IMR-90 (cell line): ENCODE measurements at regions not wholly inside any gene's neighbourhood (a gene's known extent, or its start where the extent isn't known, plus 50 kb on each side); places are given as distances from the start of the nearest gene placed in this dataset.
A peak's percentile ranks its signal among the peaks of the same experiment; 100 is the strongest.

Experiments
- ATAC-seq: fragments of 200-7000 bp; cut with Tn5 transposase; 2 replicates; pipeline ENCODE4 v1.9.1; 2020; ENCODE audit warnings: low read depth, mild to moderate bottlenecking, moderate library complexity
- BruUV-seq: library from RNA; stranded (reverse); fragments of 400-500 nt; replicated peaks from 2 replicates; lab custom pipeline; 2021; lab: Mats Ljungman, UMichigan
- CTCF ChIA-PET: fragments of 300-600 bp; formaldehyde crosslinking; extraction: SDS; loops from one replicate; lab custom pipeline; 2021; ENCODE audit warnings: antibody characterized with exemption; lab: Yijun Ruan, JAX
- POLR2A ChIA-PET: fragments of 300-600 bp; sonication (Branson Sonifier 250); formaldehyde crosslinking; loops from one replicate; lab custom pipeline; 2022; ENCODE audit warnings: antibody characterized with exemption; ENCODE audit not compliant: unreplicated experiment; lab: Charles Lee
- DNase-seq: peaks from one replicate; pipeline ENCODE4 v3.0.0; 2013
- H2AFZ ChIP-seq: replicated peaks from 2 replicates; pipeline ENCODE3; 2013; ENCODE audit warnings: low read length, mild to moderate bottlenecking; ENCODE audit not compliant: poor library complexity
- H2AK5ac ChIP-seq: 2 replicates; pipeline ENCODE4 v1.6.1; 2013; ENCODE audit warnings: low read depth, low read length, inconsistent platforms
- H2AK9ac ChIP-seq: replicated peaks from 2 replicates; pipeline ENCODE3; 2013; ENCODE audit warnings: mild to moderate bottlenecking, low read depth, low read length, moderate library complexity; ENCODE audit not compliant: poor library complexity
- H2BK120ac ChIP-seq: 2 replicates; pipeline ENCODE4 v1.6.1; 2013; ENCODE audit warnings: low read depth, low read length, inconsistent platforms
- H2BK15ac ChIP-seq: 3 replicates; pipeline ENCODE4 v1.6.1; 2013; ENCODE audit warnings: low read depth, low read length, inconsistent platforms
- H2BK20ac ChIP-seq: 2 replicates; pipeline ENCODE4 v1.6.1; 2013; ENCODE audit warnings: low read depth, mild to moderate bottlenecking, inconsistent platforms, low read length, moderate library complexity
- H2BK5ac ChIP-seq: 2 replicates; pipeline ENCODE4 v1.6.1; 2013; ENCODE audit warnings: mild to moderate bottlenecking, low read depth, low read length, inconsistent platforms; ENCODE audit not compliant: poor library complexity, severe bottlenecking
- H3K14ac ChIP-seq: replicated peaks from 2 replicates; pipeline ENCODE4 v1.6.1; 2013; ENCODE audit warnings: low read depth, low read length, inconsistent platforms
- H3K18ac ChIP-seq: 2 replicates; pipeline ENCODE4 v1.6.1; 2013; ENCODE audit warnings: low read depth, low read length, control low read depth
- H3K23ac ChIP-seq: 2 replicates; pipeline ENCODE4 v1.6.1; 2013; ENCODE audit warnings: low read depth, low read length, inconsistent platforms
- H3K27ac ChIP-seq: 2 replicates; pipeline ENCODE4 v1.5.1; 2013; ENCODE audit warnings: mild to moderate bottlenecking, control low read depth, low read length; ENCODE audit not compliant: insufficient read depth
- H3K27me3 ChIP-seq: 2 replicates; pipeline ENCODE4 v1.6.1; 2013; ENCODE audit warnings: low read length; ENCODE audit not compliant: control insufficient read depth, insufficient read depth
- H3K36me3 ChIP-seq: 2 replicates; pipeline ENCODE4 v1.6.1; 2013; ENCODE audit warnings: low read length, mixed read lengths; ENCODE audit not compliant: control insufficient read depth, insufficient read depth
- H3K4ac ChIP-seq: 2 replicates; pipeline ENCODE4 v1.6.1; 2013; ENCODE audit warnings: low read depth, low read length, inconsistent platforms
- H3K4me1 ChIP-seq: 2 replicates; pipeline ENCODE4 v1.6.1; 2013; ENCODE audit warnings: low read length, mixed read lengths; ENCODE audit not compliant: control insufficient read depth, insufficient read depth
- H3K4me2 ChIP-seq: 2 replicates; pipeline ENCODE4 v1.6.1; 2013; ENCODE audit warnings: low read depth, mild to moderate bottlenecking, control low read depth, low read length, moderate library complexity
- H3K4me3 ChIP-seq: 2 replicates; pipeline ENCODE4 v1.5.1; 2013; ENCODE audit warnings: low read depth, mild to moderate bottlenecking, control low read depth, low read length, moderate library complexity; ENCODE audit not compliant: insufficient read depth
- H3K56ac ChIP-seq: 2 replicates; pipeline ENCODE4 v1.6.1; 2013; ENCODE audit warnings: low read length, inconsistent platforms; ENCODE audit not compliant: insufficient read depth; ENCODE audit errors: extremely low read depth
- H3K79me1 ChIP-seq, 2 experiments: 2 replicates each; pipeline ENCODE4 v1.6.1; 2013; ENCODE audit warnings: low read length in 2 of 2, inconsistent platforms in 1 of 2, low read depth in 1 of 2
- H3K9ac ChIP-seq: 2 replicates; pipeline ENCODE4 v1.6.1; 2013; ENCODE audit warnings: low read depth, low read length, control low read depth
- H3K9me1 ChIP-seq: 2 replicates; pipeline ENCODE4 v1.6.1; 2013; ENCODE audit warnings: low read length, inconsistent platforms; ENCODE audit not compliant: insufficient read depth
- H3K9me3 ChIP-seq: 2 replicates; pipeline ENCODE4 v1.6.1; 2013; ENCODE audit warnings: low read length; ENCODE audit not compliant: control insufficient read depth, insufficient read depth
- H4K20me1 ChIP-seq: 2 replicates; pipeline ENCODE4 v1.6.1; 2013; ENCODE audit warnings: low read length, inconsistent platforms; ENCODE audit not compliant: insufficient read depth
- H4K5ac ChIP-seq: 2 replicates; pipeline ENCODE4 v1.6.1; 2013; ENCODE audit warnings: mild to moderate bottlenecking, low read depth, low read length, control low read depth
- H4K8ac ChIP-seq, 2 experiments: 2 replicates each; pipeline ENCODE4 v1.6.1; 2013; ENCODE audit warnings: low read depth in 2 of 2, low read length in 2 of 2, control low read depth in 1 of 2, inconsistent platforms in 1 of 2
- H4K91ac ChIP-seq: 2 replicates; pipeline ENCODE4 v1.6.1; 2013; ENCODE audit warnings: low read depth, low read length, inconsistent platforms; ENCODE audit not compliant: insufficient read depth
- BHLHE40 ChIP-seq: fragments of 150-350 bp; IDR thresholded peaks from 2 replicates; pipeline ENCODE4 v1.6.1; 2016; ENCODE audit warnings: mild to moderate bottlenecking, low read depth, low read length
- FOS ChIP-seq: fragments of 150-350 bp; IDR thresholded peaks from 2 replicates; pipeline ENCODE4 v1.6.1; 2016; ENCODE audit warnings: low read depth, low read length
- MAZ ChIP-seq: IDR thresholded peaks from 2 replicates; pipeline ENCODE4 v1.6.1; 2012; ENCODE audit warnings: low read depth, mild to moderate bottlenecking, low read length, improper control_type of control experiment, moderate library complexity, borderline replicate concordance
- MXI1 ChIP-seq: IDR thresholded peaks from 2 replicates; pipeline ENCODE4 v1.6.1; 2012; ENCODE audit warnings: low read depth, mild to moderate bottlenecking, low read length, moderate library complexity, borderline replicate concordance
- RAD21 ChIP-seq: IDR thresholded peaks from 2 replicates; pipeline ENCODE4 v1.6.1; 2012; ENCODE audit warnings: low read length, improper control_type of control experiment
- RCOR1 ChIP-seq: IDR thresholded peaks from 2 replicates; pipeline ENCODE4 v1.6.1; 2012; ENCODE audit warnings: mild to moderate bottlenecking, low read length, improper control_type of control experiment; ENCODE audit not compliant: insufficient replicate concordance
- RFX5 ChIP-seq: IDR thresholded peaks from 2 replicates; pipeline ENCODE4 v1.8.0; 2012; ENCODE audit warnings: low read depth, mild to moderate bottlenecking, low read length, moderate library complexity
- SMC3 ChIP-seq: fragments of 150-350 bp; IDR thresholded peaks from 2 replicates; pipeline ENCODE4 v1.6.1; 2016; ENCODE audit warnings: low read depth, mild to moderate bottlenecking, antibody characterized with exemption, low read length, moderate library complexity
- WGBS, 2 experiments: methylation state at CpG; one replicate each; pipeline versions ENCODE4 v1.1.5 to v1.1.7; 2013; ENCODE audit warnings: missing lambda C conversion rate in 2 of 2; ENCODE audit not compliant: insufficient read length in 1 of 2; ENCODE audit errors: extremely low coverage in 2 of 2; 5-methylcytosine and 5-hydroxymethylcytosine counted together
- dilution Hi-C: fragments of 300-500 bp; cut with HindIII; formaldehyde crosslinking; loops from one replicate; pipeline ENCODE4 v1.14.3; 2018; ENCODE audit warnings: low sequenced_read_pairs; ENCODE audit not compliant: unreplicated experiment
- in situ Hi-C: fragments of 300-500 bp; cut with MboI; formaldehyde crosslinking; loops from 3 replicates; pipeline ENCODE4 v1.14.3; 2019; ENCODE audit warnings: low sequenced_read_pairs, inconsistent platforms, mixed read lengths
- intact Hi-C: fragments of 100-400 bp; cut with micrococcal nuclease; formaldehyde crosslinking; loops from 2 replicates; pipeline ENCODE4 v1.10.0; 2022
- TF ChIP-seq, protein P1 (sequence below): fragments of 150-350 bp; IDR thresholded peaks from 2 replicates; pipeline ENCODE4 v1.6.1; 2016; ENCODE audit warnings: low read depth, mild to moderate bottlenecking, low read length, moderate library complexity, borderline replicate concordance
- TF ChIP-seq, protein P2 (sequence below): fragments of 150-350 bp; IDR thresholded peaks from 2 replicates; pipeline ENCODE4 v1.6.1; 2017; ENCODE audit warnings: mild to moderate bottlenecking, antibody characterized with exemption, low read length, low read depth

- H3K4me3 ChIP-seq, result no peak overlapping the region
- H3K9me1 ChIP-seq, result no peaks in the 10 kb centered on the region
- H3K9me3 ChIP-seq, result peaks cover 5% of the 10 kb centered on the region
- TF ChIP-seq BHLHE40, result no peak
- no peak for TF ChIP-seq FOS
- TF ChIP-seq RFX5, result no peak
- TF ChIP-seq, protein P1, sequence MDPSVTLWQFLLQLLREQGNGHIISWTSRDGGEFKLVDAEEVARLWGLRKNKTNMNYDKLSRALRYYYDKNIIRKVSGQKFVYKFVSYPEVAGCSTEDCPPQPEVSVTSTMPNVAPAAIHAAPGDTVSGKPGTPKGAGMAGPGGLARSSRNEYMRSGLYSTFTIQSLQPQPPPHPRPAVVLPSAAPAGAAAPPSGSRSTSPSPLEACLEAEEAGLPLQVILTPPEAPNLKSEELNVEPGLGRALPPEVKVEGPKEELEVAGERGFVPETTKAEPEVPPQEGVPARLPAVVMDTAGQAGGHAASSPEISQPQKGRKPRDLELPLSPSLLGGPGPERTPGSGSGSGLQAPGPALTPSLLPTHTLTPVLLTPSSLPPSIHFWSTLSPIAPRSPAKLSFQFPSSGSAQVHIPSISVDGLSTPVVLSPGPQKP, result no peak
- no peak for TF ChIP-seq SMC3
- TF ChIP-seq RAD21, result no peak
- no peak for TF ChIP-seq MXI1
- no peak for TF ChIP-seq RCOR1
- no peak for TF ChIP-seq MAZ
- TF ChIP-seq, protein P2, sequence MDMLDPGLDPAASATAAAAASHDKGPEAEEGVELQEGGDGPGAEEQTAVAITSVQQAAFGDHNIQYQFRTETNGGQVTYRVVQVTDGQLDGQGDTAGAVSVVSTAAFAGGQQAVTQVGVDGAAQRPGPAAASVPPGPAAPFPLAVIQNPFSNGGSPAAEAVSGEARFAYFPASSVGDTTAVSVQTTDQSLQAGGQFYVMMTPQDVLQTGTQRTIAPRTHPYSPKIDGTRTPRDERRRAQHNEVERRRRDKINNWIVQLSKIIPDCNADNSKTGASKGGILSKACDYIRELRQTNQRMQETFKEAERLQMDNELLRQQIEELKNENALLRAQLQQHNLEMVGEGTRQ, result no peak
- no peak overlapping the region for H2BK15ac ChIP-seq
- H2AK5ac ChIP-seq, result no peak overlapping the region
- H3K9ac ChIP-seq, result no peak overlapping the region
- H4K5ac ChIP-seq, result no peak overlapping the region
- H4K8ac ChIP-seq, result no peak overlapping the region
- H2AFZ ChIP-seq, result peak overlapping the region; percentile 26
- no peak overlapping the region for H2BK5ac ChIP-seq
- H2BK120ac ChIP-seq, result no peak overlapping the region
- ATAC-seq (no peak), DNase-seq (no peak)
- no peaks in the 10 kb centered on the region for H3K4me1 ChIP-seq
- dilution Hi-C loops, result no loop called here
- BruUV-seq, result no TSS peak
- no peak overlapping the region for H3K56ac ChIP-seq
- H2AK9ac ChIP-seq, result no peak overlapping the region
- H3K4me2 ChIP-seq, result no peak overlapping the region
- H2BK20ac ChIP-seq, result no peak overlapping the region
- no peak overlapping the region for H4K91ac ChIP-seq
- CTCF ChIA-PET, result no interaction called here
- H3K23ac ChIP-seq, result no peak overlapping the region
- H3K14ac ChIP-seq, result no peak overlapping the region
- H4K20me1 ChIP-seq, result no peaks in the 10 kb centered on the region
- H3K27me3 ChIP-seq, result peaks cover 18% of the 10 kb centered on the region
- H3K27ac ChIP-seq, result no peak overlapping the region
- intact Hi-C loops, result no loop called here
- in situ Hi-C loops, result no loop called here
- no peak overlapping the region for H3K18ac ChIP-seq
- POLR2A ChIA-PET, result no interaction called here
- no peaks in the 10 kb centered on the region for H3K36me3 ChIP-seq
- 76% methylated on average over 3 of the region's 29 CpGs; no CpG with 5 or more reads in 1 of the 2 experiments for WGBS, 2 experiments
- H3K4ac ChIP-seq, result no peak overlapping the region
- no peaks in the 10 kb centered on the region for H3K79me1 ChIP-seq
Observed at GRCh38 chr7:446289-446935, 73.2 kb downstream of the PDGFA start.
